HG03342 (cell line): ENCODE measurements at regions not wholly inside any gene's neighbourhood (a gene's known extent, or its start where the extent isn't known, plus 50 kb on each side); places are given as distances from the start of the nearest gene placed in this dataset.

Experiments
- ATAC-seq: cut with Tn5 transposase; IDR thresholded peaks from one replicate; pipeline ENCODE4 v1.9.1; 2021; ENCODE audit warnings: mild to moderate bottlenecking, moderate library complexity; ENCODE audit not compliant: unreplicated experiment

GRCh38 chr17:56085576-56086267 is 67.6 kb upstream of the ANKFN1 start:
- ATAC-seq, result no peak

GRCh38 chr17:56087199-56087598 is 66.1 kb upstream of the ANKFN1 start:
- no peak for ATAC-seq

DNA sequence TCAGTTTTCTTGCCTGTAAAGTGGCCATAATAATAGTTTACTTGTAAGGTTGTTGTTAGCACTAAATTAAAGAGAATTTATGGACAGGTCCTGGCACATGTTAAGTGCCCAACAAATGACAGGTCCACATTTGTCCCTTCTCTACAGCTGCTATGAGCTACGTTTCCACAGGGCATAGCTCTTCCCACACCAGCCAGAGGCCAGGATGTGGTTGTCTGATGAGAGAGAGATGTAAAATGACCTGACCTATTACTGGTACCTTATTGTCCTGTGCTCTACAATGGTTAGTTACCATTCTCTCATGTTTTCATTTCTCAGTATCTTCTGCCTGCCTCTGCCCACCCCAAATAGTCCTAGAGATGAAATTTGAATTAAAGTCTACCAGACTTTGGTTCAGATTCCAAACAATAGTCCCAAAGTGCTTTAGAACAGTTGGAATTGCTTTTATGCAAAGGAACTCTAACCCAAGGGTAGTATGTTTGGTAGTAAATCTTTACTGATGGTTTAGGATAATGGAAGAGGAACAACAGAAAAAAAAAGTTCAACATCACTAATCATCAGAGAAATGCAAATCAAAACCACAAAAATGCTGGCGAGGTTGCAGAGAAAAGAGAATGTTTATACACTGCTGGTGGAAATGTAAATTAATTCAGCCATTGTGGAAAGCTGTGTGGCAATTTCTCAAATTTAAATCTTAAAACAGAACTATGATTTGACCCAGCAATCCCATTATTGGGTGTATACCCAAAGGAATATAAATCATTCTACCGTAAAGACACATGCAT is 57.1 kb upstream of the ANKFN1 start:
- ATAC-seq, result no peak

GRCh38 chr17:56098746-56099145 is 54.5 kb upstream of the ANKFN1 start:
- ATAC-seq, result no peak

GRCh38 chr17:56099649-56100048 is 53.6 kb upstream of the ANKFN1 start:
- ATAC-seq, result no peak
